WI38 (cell line): ENCODE measurements at regions not wholly inside any gene's neighbourhood (a gene's known extent, or its start where the extent isn't known, plus 50 kb on each side); places are given as distances from the start of the nearest gene placed in this dataset.

Source experiments
- H3K4me3 ChIP-seq: 2 replicates; pipeline ENCODE4 v1.5.1; 2011; ENCODE audit warnings: low read depth, mild to moderate bottlenecking, control low read depth, low read length
- CTCF ChIP-seq: IDR thresholded peaks from 2 replicates; pipeline ENCODE4 v1.5.1; 2012; ENCODE audit warnings: low read depth, mild to moderate bottlenecking, control low read depth, low read length

DNA sequence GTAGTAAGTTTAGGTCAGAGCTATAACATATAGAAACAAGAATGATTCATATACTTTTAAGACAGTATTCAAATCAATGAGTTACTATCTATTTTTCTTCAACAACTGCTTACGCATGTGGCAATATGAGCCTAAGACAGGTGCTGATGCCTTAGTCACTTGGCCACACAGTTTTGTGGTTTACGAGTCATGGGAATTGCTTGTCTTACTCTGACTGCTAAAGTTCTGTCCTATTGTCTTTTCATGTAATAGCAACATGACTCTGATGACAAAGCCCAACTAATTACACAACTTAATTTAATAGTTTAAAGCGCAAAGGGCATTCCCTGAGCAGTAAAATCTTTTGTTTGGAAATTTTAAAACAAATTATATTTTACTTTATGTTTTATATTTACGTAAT is 159.3 kb upstream of the CENPW start:
- no peak overlapping the region for H3K4me3 ChIP-seq
- TF ChIP-seq CTCF = no peak

DNA sequence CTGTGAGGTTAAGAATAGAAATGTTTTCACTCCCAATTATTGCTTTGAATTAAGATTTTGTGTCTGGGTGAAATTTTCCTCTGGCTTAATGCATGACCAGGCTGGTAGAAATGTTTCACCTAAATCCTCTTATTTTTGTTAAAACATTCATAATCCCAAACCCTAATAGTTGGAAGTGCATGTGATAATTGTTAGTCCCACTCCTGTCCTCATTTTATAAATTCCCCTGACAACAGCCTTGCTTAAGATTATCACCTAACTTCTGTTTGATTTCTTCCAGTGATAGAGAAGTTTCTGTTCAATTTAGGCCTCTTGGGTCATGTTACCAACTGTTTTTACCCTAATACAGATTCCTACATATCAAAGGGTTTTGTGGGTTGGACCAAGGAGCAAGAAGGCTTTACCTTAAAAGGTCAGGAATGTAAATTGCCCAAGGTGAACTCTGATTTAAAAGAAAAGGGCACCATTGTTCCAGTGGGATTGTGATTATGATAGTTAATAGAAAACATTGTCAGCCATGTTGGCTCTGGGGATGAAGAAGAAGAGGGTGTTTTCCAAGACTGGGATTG is 158.7 kb upstream of the CENPW start:
- TF ChIP-seq CTCF = no peak
- H3K4me3 ChIP-seq = no peak overlapping the region

DNA sequence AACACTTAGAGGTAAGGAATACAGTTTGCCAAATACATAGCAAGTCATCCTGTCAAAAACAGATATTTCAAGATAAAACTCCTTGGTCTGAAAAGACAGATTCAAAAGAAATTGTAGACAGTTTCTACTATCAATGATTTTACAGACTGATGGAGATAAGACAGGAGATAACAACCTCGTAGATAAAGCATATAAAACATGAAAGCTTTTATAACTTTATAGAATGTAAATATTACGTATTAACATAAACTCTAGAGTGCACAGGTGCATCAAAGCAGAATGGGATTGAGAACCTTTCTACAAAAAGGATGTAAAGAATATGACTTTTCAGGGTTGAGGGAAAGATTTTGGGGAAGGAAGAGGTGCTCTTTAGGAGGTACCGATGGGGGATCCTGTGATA is 158.0 kb upstream of the CENPW start:
- TF ChIP-seq CTCF = no peak

GRCh38 chr6:126182650-126183311 is 157.1 kb upstream of the CENPW start:
- no peak for TF ChIP-seq CTCF
- H3K4me3 ChIP-seq = no peak overlapping the region

More for the DNA sequence above, 158.0 kb upstream of the CENPW start:
- H3K4me3 ChIP-seq = no peak overlapping the region

- no peak for TF ChIP-seq CTCF
- H3K4me3 ChIP-seq = no peak overlapping the region
Measured at GRCh38 chr6:126185774-126186173, 154.1 kb upstream of the CENPW start.

- H3K4me3 ChIP-seq = no peak overlapping the region
- TF ChIP-seq CTCF = no peak
Measured at GRCh38 chr6:126188279-126188909, 151.5 kb upstream of the CENPW start.

GRCh38 chr6:126195625-126196236 is 144.2 kb upstream of the CENPW start:
- no peak for TF ChIP-seq CTCF
- H3K4me3 ChIP-seq = no peak overlapping the region
